HFFc6 (cell line): ENCODE measurements at regions not wholly inside any gene's neighbourhood (a gene's known extent, or its start where the extent isn't known, plus 50 kb on each side); places are given as distances from the start of the nearest gene placed in this dataset.

Source experiments
- DNase-seq: peaks from one replicate; pipeline ENCODE4 v3.0.0-alpha.2; 2018
- H3K27ac Mint-ChIP-seq: 2 replicates; pipeline ENCODE4 v1.8.0; 2020; ENCODE audit warnings: mild to moderate bottlenecking, mixed read lengths
- H3K27me3 Mint-ChIP-seq: 2 replicates; pipeline ENCODE4 v1.8.0; 2021; ENCODE audit warnings: mild to moderate bottlenecking, moderate library complexity, mixed read lengths; ENCODE audit not compliant: insufficient read depth
- H3K36me3 Mint-ChIP-seq: 2 replicates; pipeline ENCODE4 v1.8.0; 2021; ENCODE audit warnings: low read depth, mixed read lengths
- H3K4me1 Mint-ChIP-seq: 2 replicates; pipeline ENCODE4 v1.8.0; 2020; ENCODE audit warnings: low read depth, mixed read lengths
- H3K4me3 Mint-ChIP-seq: 2 replicates; pipeline ENCODE4 v1.8.0; 2020; ENCODE audit warnings: mild to moderate bottlenecking, moderate library complexity, mixed read lengths
- H3K9me3 Mint-ChIP-seq: 2 replicates; pipeline ENCODE4 v1.8.0; 2020; ENCODE audit warnings: mild to moderate bottlenecking, mixed read lengths
- TF ChIP-seq, protein P1 (sequence below): fragments of 200-600 bp; sonication (generic); IDR thresholded peaks from 2 replicates; pipeline ENCODE4 v1.5.0; 2021; ENCODE audit warnings: antibody characterized with exemption, mild to moderate bottlenecking

DNA sequence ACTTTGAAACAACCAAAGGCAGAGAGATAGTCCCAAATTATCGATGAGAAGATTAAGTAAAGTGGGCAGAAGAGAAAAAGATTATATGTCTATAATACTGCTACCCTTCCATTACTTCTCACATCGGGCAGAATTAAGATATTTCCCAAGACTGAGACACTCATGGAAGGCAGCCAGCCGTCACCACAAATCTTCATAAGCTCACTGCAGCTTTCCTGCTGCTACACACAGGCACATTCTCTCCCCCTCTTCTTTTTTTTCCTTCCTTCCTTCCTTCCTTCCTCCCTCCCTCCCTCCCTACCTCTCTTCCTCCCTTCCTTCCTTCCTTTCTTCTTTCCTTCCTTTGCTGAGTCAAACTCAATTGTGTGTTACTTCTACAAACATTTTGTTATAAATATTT, 58.7 kb upstream of the SPATA31C2 start:
- Mint-ChIP-seq H3K4me1 (peaks cover 36% of the 10 kb centered on the region), H3K36me3 (no peaks in the 10 kb centered on the region), H3K4me3 (peak overlapping the region; percentile 89), H3K9me3 (no peaks in the 10 kb centered on the region), H3K27ac (peak overlapping the region; percentile 95), H3K27me3 (no peaks in the 10 kb centered on the region; the same call in 1 of the 2 replicates)
- peak; percentile 23 for DNase-seq
- TF ChIP-seq, protein P1, sequence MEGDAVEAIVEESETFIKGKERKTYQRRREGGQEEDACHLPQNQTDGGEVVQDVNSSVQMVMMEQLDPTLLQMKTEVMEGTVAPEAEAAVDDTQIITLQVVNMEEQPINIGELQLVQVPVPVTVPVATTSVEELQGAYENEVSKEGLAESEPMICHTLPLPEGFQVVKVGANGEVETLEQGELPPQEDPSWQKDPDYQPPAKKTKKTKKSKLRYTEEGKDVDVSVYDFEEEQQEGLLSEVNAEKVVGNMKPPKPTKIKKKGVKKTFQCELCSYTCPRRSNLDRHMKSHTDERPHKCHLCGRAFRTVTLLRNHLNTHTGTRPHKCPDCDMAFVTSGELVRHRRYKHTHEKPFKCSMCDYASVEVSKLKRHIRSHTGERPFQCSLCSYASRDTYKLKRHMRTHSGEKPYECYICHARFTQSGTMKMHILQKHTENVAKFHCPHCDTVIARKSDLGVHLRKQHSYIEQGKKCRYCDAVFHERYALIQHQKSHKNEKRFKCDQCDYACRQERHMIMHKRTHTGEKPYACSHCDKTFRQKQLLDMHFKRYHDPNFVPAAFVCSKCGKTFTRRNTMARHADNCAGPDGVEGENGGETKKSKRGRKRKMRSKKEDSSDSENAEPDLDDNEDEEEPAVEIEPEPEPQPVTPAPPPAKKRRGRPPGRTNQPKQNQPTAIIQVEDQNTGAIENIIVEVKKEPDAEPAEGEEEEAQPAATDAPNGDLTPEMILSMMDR: no peak

DNA sequence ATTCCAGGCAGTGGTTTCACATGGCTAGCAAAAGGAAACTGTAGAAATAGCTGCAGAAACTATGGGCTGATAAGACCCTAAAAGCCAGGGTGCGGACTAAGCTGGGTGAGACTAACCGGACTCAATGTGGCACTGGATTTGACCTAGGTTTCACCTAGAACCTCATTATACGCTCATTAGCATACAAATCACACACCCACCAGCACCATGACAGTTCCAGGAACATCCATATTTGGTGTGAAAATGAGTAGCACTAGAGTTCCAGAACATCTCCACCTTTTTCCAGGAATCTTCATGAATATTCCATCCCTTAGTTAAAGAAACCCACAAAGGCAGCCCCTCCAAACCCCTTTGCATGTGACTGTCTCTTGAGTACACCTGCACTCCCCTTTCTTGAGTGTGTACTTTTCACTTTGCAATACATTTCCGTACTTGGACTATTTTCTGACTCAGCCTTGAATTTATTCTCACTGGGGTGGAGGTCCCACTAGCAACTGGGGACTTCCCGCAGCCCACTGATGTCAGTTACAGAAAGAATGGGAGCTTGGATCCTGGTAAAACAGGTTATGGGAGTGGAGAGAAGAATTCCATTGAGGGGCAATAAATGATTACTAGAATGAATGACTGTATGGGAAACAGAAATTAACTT, 58.0 kb upstream of the SPATA31C2 start:
- Mint-ChIP-seq H3K36me3 (no peaks in the 10 kb centered on the region), H3K27ac (no peak overlapping the region), H3K4me1 (peaks cover 36% of the 10 kb centered on the region), H3K9me3 (no peaks in the 10 kb centered on the region), H3K27me3 (no peaks in the 10 kb centered on the region; the same call in 1 of the 2 replicates), H3K4me3 (no peak overlapping the region)
- TF ChIP-seq, protein P1: no peak
- no peak for DNase-seq

DNA sequence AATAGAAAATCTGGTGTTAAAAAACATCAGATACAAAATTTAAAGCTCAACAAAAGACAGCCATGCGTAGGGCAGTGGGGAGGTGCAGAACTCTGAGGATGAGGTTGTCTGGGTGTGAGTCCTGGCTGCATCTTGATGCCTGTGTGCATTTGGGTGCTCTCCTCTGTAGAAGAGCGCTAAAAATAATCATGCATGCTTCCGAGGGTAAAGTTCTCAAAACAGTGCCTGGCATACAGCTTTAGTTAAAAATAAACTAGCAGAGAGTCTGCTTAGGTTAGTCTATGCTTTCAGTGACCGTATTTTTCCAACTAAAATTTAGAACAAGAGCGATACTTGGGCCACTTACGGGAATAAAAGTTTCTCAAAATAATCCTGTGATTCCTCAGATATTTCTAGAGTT, 55.5 kb upstream of the SPATA31C2 start:
- H3K4me3 Mint-ChIP-seq: no peak overlapping the region
- TF ChIP-seq, protein P1: no peak
- peaks cover 1% of the 10 kb centered on the region; the same call in 1 of the 2 replicates for H3K27me3 Mint-ChIP-seq
- no peaks in the 10 kb centered on the region; the same call in 1 of the 2 replicates for H3K36me3 Mint-ChIP-seq
- no peaks in the 10 kb centered on the region; the same call in 1 of the 2 replicates for H3K9me3 Mint-ChIP-seq
- H3K27ac Mint-ChIP-seq: no peak overlapping the region
- peaks cover 27% of the 10 kb centered on the region for H3K4me1 Mint-ChIP-seq
- no peak for DNase-seq

DNA sequence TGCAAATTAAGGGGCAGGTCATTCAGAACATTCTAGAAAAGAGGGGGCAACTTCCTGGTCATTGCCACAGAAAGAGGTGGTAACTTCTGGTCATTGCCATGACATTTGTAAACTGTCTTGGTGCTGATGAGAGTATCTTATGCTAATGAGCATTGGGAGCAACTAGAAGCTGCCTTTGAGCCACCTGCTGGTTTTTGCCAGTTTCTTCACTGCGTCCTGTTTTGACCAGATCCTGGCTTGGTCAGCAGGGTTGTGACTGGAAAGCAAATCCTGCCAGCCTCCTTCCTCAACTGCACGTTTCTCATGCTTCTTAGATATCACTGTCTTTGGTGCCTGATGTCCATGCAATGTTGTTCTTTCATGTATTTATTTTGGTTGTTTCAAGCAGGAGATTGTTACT, 53.2 kb upstream of the SPATA31C2 start:
- Mint-ChIP-seq H3K9me3 (no peaks in the 10 kb centered on the region; the same call in 1 of the 2 replicates), H3K4me1 (peaks cover 4% of the 10 kb centered on the region)
- DNase-seq: no peak

DNA sequence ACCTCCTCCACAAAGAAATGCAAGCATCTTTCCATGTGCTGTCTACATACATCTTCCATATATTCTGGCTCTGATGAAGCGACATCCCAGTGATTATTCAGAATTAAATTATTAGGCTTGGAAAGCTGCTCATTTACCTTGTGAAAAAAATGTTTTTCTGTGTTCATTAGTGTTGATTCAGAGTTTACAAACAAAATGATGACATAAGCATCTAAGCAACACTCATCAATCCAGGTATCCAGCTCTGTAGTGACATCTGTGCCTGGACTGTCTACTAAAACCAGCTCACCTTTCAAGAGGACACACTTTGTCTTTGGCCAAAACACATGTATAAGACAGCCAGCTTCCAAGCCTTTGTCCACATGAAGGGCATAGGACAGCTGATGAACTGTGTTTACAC, 51.1 kb upstream of the SPATA31C2 start:
- H3K27me3 Mint-ChIP-seq: peaks cover 1% of the 10 kb centered on the region; the same call in 1 of the 2 replicates
- no peaks in the 10 kb centered on the region; the same call in 1 of the 2 replicates for H3K9me3 Mint-ChIP-seq
- H3K27ac Mint-ChIP-seq: no peak overlapping the region
- H3K4me3 Mint-ChIP-seq: no peak overlapping the region
- TF ChIP-seq, protein P1: no peak
- no peaks in the 10 kb centered on the region; the same call in 1 of the 2 replicates for H3K36me3 Mint-ChIP-seq
- DNase-seq: no peak
- no peaks in the 10 kb centered on the region for H3K4me1 Mint-ChIP-seq

More for the DNA sequence above, 53.2 kb upstream of the SPATA31C2 start:
- H3K4me3 Mint-ChIP-seq: no peak overlapping the region
- H3K36me3 Mint-ChIP-seq: no peaks in the 10 kb centered on the region; the same call in 1 of the 2 replicates
- TF ChIP-seq, protein P1: no peak
- H3K27ac Mint-ChIP-seq: no peak overlapping the region
- peaks cover 1% of the 10 kb centered on the region; the same call in 1 of the 2 replicates for H3K27me3 Mint-ChIP-seq
